ENCODE measurements at regions not wholly inside any gene's neighbourhood (a gene's known extent, or its start where the extent isn't known, plus 50 kb on each side); places are given as distances from the start of the nearest gene placed in this dataset.
"Not testable (repeated sequence)": the region's sequence is repeated elsewhere in the genome, so short reads cannot be mapped to it uniquely, and the experiment has no call there.

GRCh38 chr14:46404865-46405811 lies 246.4 kb downstream of the RPL10L start:
- Histone ChIP-seq H3K4me3 (no peak overlapping the region), H3K27ac (no peak overlapping the region), H3K4me1 (replicated peaks in 1 of 2) (no peaks in the 10 kb centered on the region), H3K9me3 (replicated peaks in 1 of 3) (no peaks in the 10 kb centered on the region), H3K36me3 (replicated peaks in 1 of 2) (no peaks in the 10 kb centered on the region), H3K27me3 (no peaks in the 10 kb centered on the region)
- no peak for DNase-seq
- TF ChIP-seq CTCF (IDR thresholded peaks at IDR 0.05) = no peak
- TF ChIP-seq POLR2A (IDR thresholded peaks at IDR 0.05) = no peak
- 30 to 38% (median 36%) methylated on average over 2 of the region's 2 CpGs for WGBS, 4 donors
- intact Hi-C loops (cut with DNase I) = no loop called here

- H3K9me3 ChIP-seq (replicated peaks in 1 of 3); H3K27me3 ChIP-seq; H3K4me3 ChIP-seq; DNase-seq; H3K4me1 ChIP-seq (replicated peaks in 1 of 2); intact Hi-C loops (cut with DNase I); H3K27ac ChIP-seq; H3K36me3 ChIP-seq (replicated peaks in 1 of 2): not testable (repeated sequence)
- WGBS, 4 donors = 79 to 93% (median 89%) methylated on average over 18 of the region's 18 CpGs
These were observed 249.4 kb downstream of the RPL10L start for GRCh38 chr14:46402001-46402690.

- WGBS, 4 donors = 52 to 60% (median 55%) methylated on average over 2 of the region's 2 CpGs
- no peak for DNase-seq
- no peak overlapping the region for H3K4me3 ChIP-seq
- no peaks in the 10 kb centered on the region for H3K36me3 ChIP-seq (replicated peaks in 1 of 2)
- H3K9me3 ChIP-seq (replicated peaks in 1 of 3) = no peaks in the 10 kb centered on the region
- no peaks in the 10 kb centered on the region for H3K4me1 ChIP-seq (replicated peaks in 1 of 2)
- intact Hi-C loops (cut with DNase I) = no loop called here
- no peak overlapping the region for H3K27ac ChIP-seq
- no peak for TF ChIP-seq POLR2A (IDR thresholded peaks at IDR 0.05)
- no peaks in the 10 kb centered on the region for H3K27me3 ChIP-seq
These were observed 250.5 kb downstream of the RPL10L start for GRCh38 chr14:46401066-46401465.

DNA sequence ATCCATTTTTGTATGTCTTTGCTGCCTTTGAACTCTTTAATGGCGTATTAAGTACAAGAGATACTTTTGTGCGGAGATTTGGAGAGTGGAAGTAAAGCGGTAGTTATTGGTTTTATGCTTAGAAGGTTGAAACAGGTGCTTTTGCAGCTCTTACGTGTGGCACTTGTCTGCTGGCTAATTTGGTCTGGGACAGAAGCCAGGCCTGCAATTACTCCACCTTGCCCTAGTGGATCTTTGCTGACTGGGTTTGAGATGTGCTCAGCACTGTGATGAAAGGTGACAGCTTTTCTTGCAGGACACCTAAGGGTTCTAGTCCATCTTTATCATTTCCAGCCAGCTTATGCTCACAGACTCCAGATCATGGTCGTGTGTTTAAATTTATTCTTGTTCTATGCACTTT lies 252.5 kb downstream of the RPL10L start:
- peak in 1 of 7 donors; percentile 76 for DNase-seq
- H3K4me3 ChIP-seq = no peak overlapping the region
- WGBS, 4 donors = 76 to 82% (median 79%) methylated on average over 5 of the region's 5 CpGs
- no peaks in the 10 kb centered on the region for H3K9me3 ChIP-seq (replicated peaks in 1 of 3)
- no peak overlapping the region for H3K27ac ChIP-seq
- TF ChIP-seq CTCF (IDR thresholded peaks at IDR 0.05) (no peak), POLR2A (IDR thresholded peaks at IDR 0.05) (no peak)
- no peaks in the 10 kb centered on the region for H3K4me1 ChIP-seq (replicated peaks in 1 of 2)
- intact Hi-C loops (cut with DNase I) = no loop called here
- H3K27me3 ChIP-seq = no peaks in the 10 kb centered on the region
- no peaks in the 10 kb centered on the region for H3K36me3 ChIP-seq (replicated peaks in 1 of 2)

DNA sequence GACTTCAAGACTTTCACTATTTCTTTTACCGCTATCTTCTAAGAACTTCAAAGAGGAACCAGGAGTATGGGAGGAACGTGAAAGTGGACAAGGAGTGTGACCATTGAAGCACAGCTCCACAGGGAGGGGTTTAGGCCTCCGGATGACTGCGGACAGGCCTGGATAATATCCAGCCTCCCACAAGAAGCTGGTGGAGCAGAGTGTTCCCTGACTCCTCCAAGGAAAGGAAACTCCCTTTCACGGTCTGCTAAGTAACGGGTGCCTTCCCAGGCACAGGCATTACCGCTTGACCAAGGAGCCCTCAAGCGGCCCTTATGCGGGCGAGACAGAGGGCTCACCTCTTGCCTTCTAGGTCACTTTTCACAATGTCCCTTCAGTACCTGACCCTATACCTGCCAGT lies 267.0 kb downstream of the RPL10L start:
- H3K27me3 ChIP-seq = no peaks in the 10 kb centered on the region
- H3K4me3 ChIP-seq = no peak overlapping the region
- H3K9me3 ChIP-seq (replicated peaks in 1 of 3) = peaks cover 0 to 4% (median 0%) of the 10 kb centered on the region in 3 donors
- no peak for TF ChIP-seq POLR2A (IDR thresholded peaks at IDR 0.05)
- TF ChIP-seq CTCF (IDR thresholded peaks at IDR 0.05) = no peak
- H3K4me1 ChIP-seq (replicated peaks in 1 of 2) = no peaks in the 10 kb centered on the region
- no peaks in the 10 kb centered on the region for H3K36me3 ChIP-seq (replicated peaks in 1 of 2)
- no peak overlapping the region for H3K27ac ChIP-seq
- WGBS, 4 donors = 81 to 95% (median 86%) methylated on average over 10 of the region's 10 CpGs
- intact Hi-C loops (cut with DNase I) = no loop called here
- no peak for DNase-seq
